Keratinocyte (primary cell): ENCODE measurements at regions not wholly inside any gene's neighbourhood (a gene's known extent, or its start where the extent isn't known, plus 50 kb on each side); places are given as distances from the start of the nearest gene placed in this dataset.

Source experiments
- DNase-seq: peaks from one replicate; pipeline ENCODE4 v3.0.0-alpha.2; 2011; ENCODE audit warnings: low read depth, missing footprints, low spot score
- FAIRE-seq: peaks from 2 replicates; lab custom pipeline; 2011; peaks lifted over from hg19 to GRCh38; lab: Jason Lieb, UNC
- H2AFZ ChIP-seq: 2 replicates; pipeline ENCODE4 v1.6.0; 2012; ENCODE audit warnings: low read length, control low read depth, inconsistent platforms; ENCODE audit not compliant: control insufficient read depth
- H3K27ac ChIP-seq: 2 replicates; pipeline ENCODE4 v1.5.1; 2011; ENCODE audit warnings: low read length; ENCODE audit not compliant: control insufficient read depth, insufficient read depth
- H3K27me3 ChIP-seq: 3 replicates; pipeline ENCODE4 v1.6.0; 2011; ENCODE audit warnings: low read length; ENCODE audit not compliant: control insufficient read depth, insufficient read depth; ENCODE audit errors: extremely low read depth
- H3K36me3 ChIP-seq, 2 experiments: 2 replicates in 1 of 2; 3 replicates in 1 of 2; pipeline ENCODE4 v1.5.1; 2011; ENCODE audit warnings: low read length in 2 of 2, mild to moderate bottlenecking in 1 of 2; ENCODE audit not compliant: control insufficient read depth in 2 of 2, insufficient read depth in 2 of 2; ENCODE audit errors: extremely low read depth in 1 of 2
- H3K4me1 ChIP-seq: 3 replicates; pipeline ENCODE4 v1.5.1; 2011; ENCODE audit warnings: low read length; ENCODE audit not compliant: control insufficient read depth, insufficient read depth; ENCODE audit errors: extremely low read depth
- H3K4me2 ChIP-seq: 3 replicates; pipeline ENCODE4 v1.6.0; 2011; ENCODE audit warnings: low read depth, low read length; ENCODE audit not compliant: control insufficient read depth, insufficient read depth; ENCODE audit errors: extremely low read depth
- H3K4me3 ChIP-seq, 3 experiments: fragments of 200-600 bp in 1 of 3; sonication (generic) in 1 of 3; 2 replicates in 2 of 3; 3 replicates in 1 of 3; pipeline ENCODE4 v1.5.1; 2011 to 2016; ENCODE audit warnings: low read length in 3 of 3, mild to moderate bottlenecking in 3 of 3, control low read depth in 2 of 3, inconsistent platforms in 1 of 3, low read depth in 1 of 3, mixed read lengths in 1 of 3, mixed run types in 1 of 3, moderate library complexity in 1 of 3; ENCODE audit not compliant: control insufficient read depth in 2 of 3, insufficient read depth in 2 of 3; ENCODE audit errors: extremely low read depth in 1 of 3
- H3K79me2 ChIP-seq: 2 replicates; pipeline ENCODE4 v1.6.0; 2012; ENCODE audit warnings: low read length; ENCODE audit not compliant: control insufficient read depth, insufficient read depth
- H3K9ac ChIP-seq: 3 replicates; pipeline ENCODE4 v1.6.0; 2011; ENCODE audit warnings: low read length; ENCODE audit not compliant: control insufficient read depth, insufficient read depth; ENCODE audit errors: extremely low read depth
- H3K9me1 ChIP-seq: 3 replicates; pipeline ENCODE4 v1.6.0; 2011; ENCODE audit warnings: low read length; ENCODE audit not compliant: control insufficient read depth, insufficient read depth; ENCODE audit errors: extremely low read depth
- H3K9me3 ChIP-seq: 2 replicates; pipeline ENCODE4 v1.5.1; 2012; ENCODE audit warnings: low read depth, low read length; ENCODE audit not compliant: control insufficient read depth
- H4K20me1 ChIP-seq: 3 replicates; pipeline ENCODE4 v1.6.0; 2011; ENCODE audit warnings: low read length; ENCODE audit not compliant: control insufficient read depth, insufficient read depth; ENCODE audit errors: extremely low read depth
- EZH2 ChIP-seq: IDR thresholded peaks from one replicate; pipeline ENCODE4 v1.6.1; 2012; ENCODE audit warnings: inconsistent platforms, mild to moderate bottlenecking, low read length, moderate library complexity
- dilution Hi-C: fragments of 300-500 bp; cut with MboI; formaldehyde crosslinking; loops from one replicate; pipeline ENCODE4 v1.7.0; 2020; ENCODE audit warnings: low sequenced_read_pairs; ENCODE audit not compliant: extremely low pct_ligation_motif_present
- TF ChIP-seq, protein P1 (sequence below), 3 experiments: IDR thresholded peaks in 1 of 3; conservative IDR thresholded peaks in 1 of 3; optimal IDR thresholded peaks in 1 of 3; 2 replicates in 2 of 3; 3 replicates in 1 of 3; pipeline versions ENCODE3 to v1.5.1; 2011; ENCODE audit warnings: low read length in 3 of 3, mild to moderate bottlenecking in 3 of 3, moderate library complexity in 2 of 3, control low read depth in 1 of 3, inconsistent platforms in 1 of 3; ENCODE audit not compliant: insufficient read depth in 2 of 3; ENCODE audit errors: extremely low read depth in 1 of 3

DNA sequence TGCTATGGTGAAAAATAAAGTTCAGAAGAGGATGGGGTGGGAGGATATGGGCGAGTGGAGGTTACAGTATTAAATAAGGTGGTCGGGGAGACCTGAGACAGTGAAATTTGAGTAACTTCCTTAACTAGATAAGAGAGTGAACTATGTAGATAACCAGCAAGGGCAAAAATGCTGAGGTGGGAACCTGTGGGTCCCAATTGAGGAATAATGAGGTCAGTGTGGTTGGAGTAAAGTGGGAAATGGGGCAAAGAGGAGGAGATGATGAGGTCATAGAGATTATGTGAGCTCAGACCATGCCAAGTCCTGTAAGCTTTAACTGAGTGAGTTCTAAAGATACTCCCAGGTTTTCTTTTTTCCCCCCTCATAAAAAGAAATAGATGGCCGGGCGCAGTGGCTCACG, 614.6 kb upstream of the PLXNA2 start:
- Histone ChIP-seq H2AFZ (no peak overlapping the region), H3K27me3 (no peaks in the 10 kb centered on the region), H3K79me2 (no peaks in the 10 kb centered on the region), H3K4me3 (no peak overlapping the region), H3K9ac (no peak overlapping the region), H3K36me3 (no peaks in the 10 kb centered on the region), H3K9me1 (no peaks in the 10 kb centered on the region), H3K4me1 (peaks cover 4% of the 10 kb centered on the region), H4K20me1 (no peaks in the 10 kb centered on the region), H3K9me3 (no peaks in the 10 kb centered on the region), H3K27ac (no peak overlapping the region), H3K4me2 (no peak overlapping the region)
- DNase-seq = no peak
- TF ChIP-seq EZH2 = no peak
- TF ChIP-seq, protein P1, sequence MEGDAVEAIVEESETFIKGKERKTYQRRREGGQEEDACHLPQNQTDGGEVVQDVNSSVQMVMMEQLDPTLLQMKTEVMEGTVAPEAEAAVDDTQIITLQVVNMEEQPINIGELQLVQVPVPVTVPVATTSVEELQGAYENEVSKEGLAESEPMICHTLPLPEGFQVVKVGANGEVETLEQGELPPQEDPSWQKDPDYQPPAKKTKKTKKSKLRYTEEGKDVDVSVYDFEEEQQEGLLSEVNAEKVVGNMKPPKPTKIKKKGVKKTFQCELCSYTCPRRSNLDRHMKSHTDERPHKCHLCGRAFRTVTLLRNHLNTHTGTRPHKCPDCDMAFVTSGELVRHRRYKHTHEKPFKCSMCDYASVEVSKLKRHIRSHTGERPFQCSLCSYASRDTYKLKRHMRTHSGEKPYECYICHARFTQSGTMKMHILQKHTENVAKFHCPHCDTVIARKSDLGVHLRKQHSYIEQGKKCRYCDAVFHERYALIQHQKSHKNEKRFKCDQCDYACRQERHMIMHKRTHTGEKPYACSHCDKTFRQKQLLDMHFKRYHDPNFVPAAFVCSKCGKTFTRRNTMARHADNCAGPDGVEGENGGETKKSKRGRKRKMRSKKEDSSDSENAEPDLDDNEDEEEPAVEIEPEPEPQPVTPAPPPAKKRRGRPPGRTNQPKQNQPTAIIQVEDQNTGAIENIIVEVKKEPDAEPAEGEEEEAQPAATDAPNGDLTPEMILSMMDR (optimal IDR thresholded peaks at IDR 0.05 in 1 of 3, IDR thresholded peaks at IDR 0.05 in 1 of 3, conservative IDR thresholded peaks at IDR 0.05 in 1 of 3; ENCODE audit: extremely low read depth in 1 of 3, insufficient read depth in 2 of 3, low read length in 3 of 3) = no peak
- no peak for FAIRE-seq
- dilution Hi-C loops = no loop called here

DNA sequence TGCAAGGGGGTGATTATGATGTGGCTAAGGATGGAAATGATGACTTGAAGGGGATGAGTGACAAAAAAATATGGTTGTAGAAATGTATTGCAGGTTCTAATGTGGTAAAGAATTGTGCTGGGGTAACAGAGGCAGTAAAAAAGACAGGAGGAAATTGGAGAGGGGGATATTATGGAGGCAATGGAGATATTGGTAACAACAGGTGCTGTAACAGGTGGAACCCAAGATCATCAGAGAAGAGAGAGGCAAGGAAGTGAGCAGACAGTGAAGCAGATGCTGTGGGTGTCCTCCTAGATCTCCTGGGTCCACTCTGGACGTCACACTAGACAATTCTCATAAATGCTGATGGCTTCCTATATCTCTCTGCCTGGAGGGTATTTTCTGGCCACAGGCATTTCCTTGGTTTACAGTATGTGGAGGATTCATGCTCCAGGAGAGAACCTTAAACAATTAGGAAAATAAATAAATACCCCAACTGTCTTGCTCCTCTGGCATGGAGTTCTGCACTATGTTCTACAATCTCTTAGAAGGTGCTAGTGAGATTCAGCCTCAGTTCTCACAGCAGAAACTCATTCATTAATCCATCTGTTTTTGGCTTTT, 620.3 kb upstream of the PLXNA2 start:
- Histone ChIP-seq H3K4me3 (no peak overlapping the region), H3K27me3 (no peaks in the 10 kb centered on the region), H3K4me1 (no peaks in the 10 kb centered on the region), H3K4me2 (no peak overlapping the region), H3K9ac (no peak overlapping the region), H4K20me1 (no peaks in the 10 kb centered on the region), H3K9me3 (no peaks in the 10 kb centered on the region), H3K27ac (no peak overlapping the region), H2AFZ (no peak overlapping the region), H3K79me2 (no peaks in the 10 kb centered on the region), H3K36me3 (no peaks in the 10 kb centered on the region), H3K9me1 (no peaks in the 10 kb centered on the region)
- dilution Hi-C loops = no loop called here
- no peak for FAIRE-seq
- no peak for TF ChIP-seq EZH2
- TF ChIP-seq, protein P1 (optimal IDR thresholded peaks at IDR 0.05 in 1 of 3, IDR thresholded peaks at IDR 0.05 in 1 of 3, conservative IDR thresholded peaks at IDR 0.05 in 1 of 3; ENCODE audit: extremely low read depth in 1 of 3, insufficient read depth in 2 of 3, low read length in 3 of 3) = no peak
- DNase-seq = no peak
